ENCODE measurements at regions not wholly inside any gene's neighbourhood (a gene's known extent, or its start where the extent isn't known, plus 50 kb on each side); places are given as distances from the start of the nearest gene placed in this dataset.

GRCh38 chr2:119082821-119083400, 75.6 kb downstream of the C1QL2 start:
- Histone ChIP-seq H3K27me3 (replicated peaks; ENCODE audit: control insufficient read depth, insufficient read depth, low read length) (no peaks in the 10 kb centered on the region), H3K36me3 (ENCODE audit: control insufficient read depth, insufficient read depth, low read length) (no peaks in the 10 kb centered on the region), H3K9me3 (no peaks in the 10 kb centered on the region), H3K4me3 (ENCODE audit: low read depth, low read length) (no peak overlapping the region), H3K4me1 (peaks cover 28% of the 10 kb centered on the region)
- DNase-seq = no peak
- no peak overlapping the region for H3K4me3 Mint-ChIP-seq (ENCODE audit: unreplicated experiment)
- no TSS peak for BruUV-seq (replicated peaks)
- intact Hi-C loops (cut with micrococcal nuclease; ENCODE audit: unreplicated experiment) = no loop called here
- CTCF ChIA-PET = no interaction called here
- H3K27ac Mint-ChIP-seq (ENCODE audit: unreplicated experiment) = no peak overlapping the region
- no peak for TF ChIP-seq CTCF (IDR thresholded peaks at IDR 0.05; ENCODE audit: insufficient read depth in 1 of 2, low read depth in 1 of 2, low read length in 1 of 2, severe bottlenecking in 1 of 2, unreplicated experiment in 1 of 2)
- POLR2A ChIA-PET = no interaction called here
- no peaks in the 10 kb centered on the region for H3K36me3 Mint-ChIP-seq (ENCODE audit: insufficient read depth, unreplicated experiment)
- H3K9me3 Mint-ChIP-seq (ENCODE audit: unreplicated experiment) = no peaks in the 10 kb centered on the region
- peaks cover 23% of the 10 kb centered on the region for H3K4me1 Mint-ChIP-seq (ENCODE audit: low read depth, unreplicated experiment)
- peaks cover 2% of the 10 kb centered on the region for H3K27me3 Mint-ChIP-seq (ENCODE audit: insufficient read depth, unreplicated experiment)

GRCh38 chr2:119078796-119079195, 79.8 kb downstream of the C1QL2 start:
- H3K9me3 Mint-ChIP-seq (ENCODE audit: unreplicated experiment) = no peaks in the 10 kb centered on the region
- H3K9me3 ChIP-seq = no peaks in the 10 kb centered on the region
- H3K4me3 Mint-ChIP-seq (ENCODE audit: unreplicated experiment) = no peak overlapping the region
- H3K36me3 Mint-ChIP-seq (ENCODE audit: insufficient read depth, unreplicated experiment) = no peaks in the 10 kb centered on the region
- no peak for TF ChIP-seq CTCF (IDR thresholded peaks at IDR 0.05; ENCODE audit: insufficient read depth in 1 of 2, low read depth in 1 of 2, low read length in 1 of 2, severe bottlenecking in 1 of 2, unreplicated experiment in 1 of 2)
- no peak overlapping the region for H3K4me3 ChIP-seq (ENCODE audit: low read depth, low read length)
- no peaks in the 10 kb centered on the region for H3K27me3 ChIP-seq (replicated peaks; ENCODE audit: control insufficient read depth, insufficient read depth, low read length)
- no peaks in the 10 kb centered on the region for H3K4me1 Mint-ChIP-seq (ENCODE audit: low read depth, unreplicated experiment)
- no peaks in the 10 kb centered on the region for H3K36me3 ChIP-seq (ENCODE audit: control insufficient read depth, insufficient read depth, low read length)
- CTCF ChIA-PET = no interaction called here
- BruUV-seq (replicated peaks) = no TSS peak
- DNase-seq = no peak
- intact Hi-C loops (cut with micrococcal nuclease; ENCODE audit: unreplicated experiment) = no loop called here
- H3K27me3 Mint-ChIP-seq (ENCODE audit: insufficient read depth, unreplicated experiment) = peaks cover 7% of the 10 kb centered on the region
- POLR2A ChIA-PET = no interaction called here
- no peaks in the 10 kb centered on the region for H3K4me1 ChIP-seq
- H3K27ac Mint-ChIP-seq (ENCODE audit: unreplicated experiment) = no peak overlapping the region

- CTCF ChIA-PET = interaction anchor here (1.0 kb wide), 1 partner anchor 8 kb away, joined by 3 read pairs; no protein-coding TSS in a partner anchor
Observed at GRCh38 chr2:119076713-119077112, 81.8 kb downstream of the C1QL2 start.

More at GRCh38 chr2:119076713-119077112, 81.8 kb downstream of the C1QL2 start:
- BruUV-seq (replicated peaks) = no TSS peak
- Mint-ChIP-seq H3K36me3 (ENCODE audit: insufficient read depth, unreplicated experiment) (no peaks in the 10 kb centered on the region), H3K9me3 (ENCODE audit: unreplicated experiment) (no peaks in the 10 kb centered on the region), H3K27me3 (ENCODE audit: insufficient read depth, unreplicated experiment) (peaks cover 10% of the 10 kb centered on the region), H3K4me3 (ENCODE audit: unreplicated experiment) (no peak overlapping the region), H3K4me1 (ENCODE audit: low read depth, unreplicated experiment) (no peaks in the 10 kb centered on the region), H3K27ac (ENCODE audit: unreplicated experiment) (no peak overlapping the region)
- Histone ChIP-seq H3K4me1 (no peaks in the 10 kb centered on the region), H3K36me3 (ENCODE audit: control insufficient read depth, insufficient read depth, low read length) (no peaks in the 10 kb centered on the region), H3K4me3 (ENCODE audit: low read depth, low read length) (no peak overlapping the region), H3K27me3 (replicated peaks; ENCODE audit: control insufficient read depth, insufficient read depth, low read length) (no peaks in the 10 kb centered on the region), H3K9me3 (no peaks in the 10 kb centered on the region)
- TF ChIP-seq CTCF (IDR thresholded peaks at IDR 0.05; ENCODE audit: insufficient read depth in 1 of 2, low read depth in 1 of 2, low read length in 1 of 2, severe bottlenecking in 1 of 2, unreplicated experiment in 1 of 2) = no peak
- intact Hi-C loops (cut with micrococcal nuclease; ENCODE audit: unreplicated experiment) = no loop called here
- DNase-seq = no peak
- POLR2A ChIA-PET = no interaction called here
